Keratinocyte (primary cell): ENCODE measurements at regions not wholly inside any gene's neighbourhood (a gene's known extent, or its start where the extent isn't known, plus 50 kb on each side); places are given as distances from the start of the nearest gene placed in this dataset.

ENCODE experiments used
- DNase-seq: peaks from one replicate; pipeline ENCODE4 v3.0.0-alpha.2; 2011; ENCODE audit warnings: low read depth, missing footprints, low spot score
- FAIRE-seq: peaks from 2 replicates; lab custom pipeline; 2011; peaks lifted over from hg19 to GRCh38; lab: Jason Lieb, UNC
- H2AFZ ChIP-seq: 2 replicates; pipeline ENCODE4 v1.6.0; 2012; ENCODE audit warnings: low read length, control low read depth, inconsistent platforms; ENCODE audit not compliant: control insufficient read depth
- H3K27ac ChIP-seq: 2 replicates; pipeline ENCODE4 v1.5.1; 2011; ENCODE audit warnings: low read length; ENCODE audit not compliant: control insufficient read depth, insufficient read depth
- H3K27me3 ChIP-seq: 3 replicates; pipeline ENCODE4 v1.6.0; 2011; ENCODE audit warnings: low read length; ENCODE audit not compliant: control insufficient read depth, insufficient read depth; ENCODE audit errors: extremely low read depth
- H3K36me3 ChIP-seq, 2 experiments: 2 replicates in 1 of 2; 3 replicates in 1 of 2; pipeline ENCODE4 v1.5.1; 2011; ENCODE audit warnings: low read length in 2 of 2, mild to moderate bottlenecking in 1 of 2; ENCODE audit not compliant: control insufficient read depth in 2 of 2, insufficient read depth in 2 of 2; ENCODE audit errors: extremely low read depth in 1 of 2
- H3K4me1 ChIP-seq: 3 replicates; pipeline ENCODE4 v1.5.1; 2011; ENCODE audit warnings: low read length; ENCODE audit not compliant: control insufficient read depth, insufficient read depth; ENCODE audit errors: extremely low read depth
- H3K4me2 ChIP-seq: 3 replicates; pipeline ENCODE4 v1.6.0; 2011; ENCODE audit warnings: low read depth, low read length; ENCODE audit not compliant: control insufficient read depth, insufficient read depth; ENCODE audit errors: extremely low read depth
- H3K4me3 ChIP-seq, 3 experiments: fragments of 200-600 bp in 1 of 3; sonication (generic) in 1 of 3; 2 replicates in 2 of 3; 3 replicates in 1 of 3; pipeline ENCODE4 v1.5.1; 2011 to 2016; ENCODE audit warnings: low read length in 3 of 3, mild to moderate bottlenecking in 3 of 3, control low read depth in 2 of 3, inconsistent platforms in 1 of 3, low read depth in 1 of 3, mixed read lengths in 1 of 3, mixed run types in 1 of 3, moderate library complexity in 1 of 3; ENCODE audit not compliant: control insufficient read depth in 2 of 3, insufficient read depth in 2 of 3; ENCODE audit errors: extremely low read depth in 1 of 3
- H3K79me2 ChIP-seq: 2 replicates; pipeline ENCODE4 v1.6.0; 2012; ENCODE audit warnings: low read length; ENCODE audit not compliant: control insufficient read depth, insufficient read depth
- H3K9ac ChIP-seq: 3 replicates; pipeline ENCODE4 v1.6.0; 2011; ENCODE audit warnings: low read length; ENCODE audit not compliant: control insufficient read depth, insufficient read depth; ENCODE audit errors: extremely low read depth
- H3K9me1 ChIP-seq: 3 replicates; pipeline ENCODE4 v1.6.0; 2011; ENCODE audit warnings: low read length; ENCODE audit not compliant: control insufficient read depth, insufficient read depth; ENCODE audit errors: extremely low read depth
- H3K9me3 ChIP-seq: 2 replicates; pipeline ENCODE4 v1.5.1; 2012; ENCODE audit warnings: low read depth, low read length; ENCODE audit not compliant: control insufficient read depth
- H4K20me1 ChIP-seq: 3 replicates; pipeline ENCODE4 v1.6.0; 2011; ENCODE audit warnings: low read length; ENCODE audit not compliant: control insufficient read depth, insufficient read depth; ENCODE audit errors: extremely low read depth
- EZH2 ChIP-seq: IDR thresholded peaks from one replicate; pipeline ENCODE4 v1.6.1; 2012; ENCODE audit warnings: inconsistent platforms, mild to moderate bottlenecking, low read length, moderate library complexity
- dilution Hi-C: fragments of 300-500 bp; cut with MboI; formaldehyde crosslinking; loops from one replicate; pipeline ENCODE4 v1.7.0; 2020; ENCODE audit warnings: low sequenced_read_pairs; ENCODE audit not compliant: extremely low pct_ligation_motif_present
- TF ChIP-seq, protein P1 (sequence below), 3 experiments: IDR thresholded peaks in 1 of 3; conservative IDR thresholded peaks in 1 of 3; optimal IDR thresholded peaks in 1 of 3; 2 replicates in 2 of 3; 3 replicates in 1 of 3; pipeline versions ENCODE3 to v1.5.1; 2011; ENCODE audit warnings: low read length in 3 of 3, mild to moderate bottlenecking in 3 of 3, moderate library complexity in 2 of 3, control low read depth in 1 of 3, inconsistent platforms in 1 of 3; ENCODE audit not compliant: insufficient read depth in 2 of 3; ENCODE audit errors: extremely low read depth in 1 of 3

DNA sequence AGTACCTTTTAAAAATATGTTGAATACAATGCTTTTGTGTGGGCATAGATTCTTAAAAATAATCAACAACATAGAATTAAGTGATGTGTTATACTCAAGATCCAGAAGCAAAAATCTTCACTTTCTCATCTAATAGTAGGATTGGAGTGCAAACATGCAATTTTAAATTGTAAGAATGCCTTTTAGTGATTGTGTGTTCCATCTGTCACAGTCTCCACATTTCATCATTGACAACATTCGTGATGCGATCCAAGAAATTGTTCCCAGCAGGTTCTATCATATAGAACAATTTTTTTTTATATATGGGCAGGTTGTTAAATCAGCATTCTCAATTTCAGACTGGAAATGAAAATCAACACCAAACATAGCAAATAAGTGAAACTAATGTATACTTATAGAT lies 1671.8 kb upstream of the SLC39A10 start:
- H3K27me3 ChIP-seq = no peaks in the 10 kb centered on the region
- H3K9me3 ChIP-seq = no peaks in the 10 kb centered on the region
- DNase-seq (no peak), FAIRE-seq (no peak)
- no peaks in the 10 kb centered on the region for H3K4me1 ChIP-seq
- no peak overlapping the region for H3K27ac ChIP-seq
- H3K9ac ChIP-seq = no peak overlapping the region
- no peak overlapping the region for H3K4me2 ChIP-seq
- H2AFZ ChIP-seq = no peak overlapping the region
- dilution Hi-C loops = no loop called here
- no peaks in the 10 kb centered on the region for H3K9me1 ChIP-seq
- TF ChIP-seq, protein P1, sequence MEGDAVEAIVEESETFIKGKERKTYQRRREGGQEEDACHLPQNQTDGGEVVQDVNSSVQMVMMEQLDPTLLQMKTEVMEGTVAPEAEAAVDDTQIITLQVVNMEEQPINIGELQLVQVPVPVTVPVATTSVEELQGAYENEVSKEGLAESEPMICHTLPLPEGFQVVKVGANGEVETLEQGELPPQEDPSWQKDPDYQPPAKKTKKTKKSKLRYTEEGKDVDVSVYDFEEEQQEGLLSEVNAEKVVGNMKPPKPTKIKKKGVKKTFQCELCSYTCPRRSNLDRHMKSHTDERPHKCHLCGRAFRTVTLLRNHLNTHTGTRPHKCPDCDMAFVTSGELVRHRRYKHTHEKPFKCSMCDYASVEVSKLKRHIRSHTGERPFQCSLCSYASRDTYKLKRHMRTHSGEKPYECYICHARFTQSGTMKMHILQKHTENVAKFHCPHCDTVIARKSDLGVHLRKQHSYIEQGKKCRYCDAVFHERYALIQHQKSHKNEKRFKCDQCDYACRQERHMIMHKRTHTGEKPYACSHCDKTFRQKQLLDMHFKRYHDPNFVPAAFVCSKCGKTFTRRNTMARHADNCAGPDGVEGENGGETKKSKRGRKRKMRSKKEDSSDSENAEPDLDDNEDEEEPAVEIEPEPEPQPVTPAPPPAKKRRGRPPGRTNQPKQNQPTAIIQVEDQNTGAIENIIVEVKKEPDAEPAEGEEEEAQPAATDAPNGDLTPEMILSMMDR (optimal IDR thresholded peaks at IDR 0.05 in 1 of 3, IDR thresholded peaks at IDR 0.05 in 1 of 3, conservative IDR thresholded peaks at IDR 0.05 in 1 of 3; ENCODE audit: extremely low read depth in 1 of 3, insufficient read depth in 2 of 3, low read length in 3 of 3) = no peak
- TF ChIP-seq EZH2 = no peak
- no peaks in the 10 kb centered on the region for H4K20me1 ChIP-seq
- H3K4me3 ChIP-seq = no peak overlapping the region
- H3K36me3 ChIP-seq = no peaks in the 10 kb centered on the region
- H3K79me2 ChIP-seq = no peaks in the 10 kb centered on the region

DNA sequence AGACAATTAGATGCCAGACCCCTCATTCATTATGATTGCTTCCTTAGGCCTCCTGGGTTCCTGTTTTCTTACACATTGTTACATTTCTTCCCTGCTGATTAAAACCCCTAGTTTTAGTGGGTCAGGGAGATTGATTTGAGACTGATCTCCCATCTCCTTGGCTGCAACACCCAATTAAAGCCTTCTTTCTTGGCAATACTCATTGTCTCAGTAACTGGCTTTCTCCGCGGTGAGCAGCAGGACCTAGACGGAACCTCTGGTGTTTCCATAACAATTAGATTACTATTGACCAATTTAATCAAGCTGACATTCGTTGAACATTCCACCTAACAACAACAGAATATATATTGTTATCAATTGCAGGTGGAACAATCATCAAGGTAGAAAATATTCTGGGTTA lies 1676.4 kb upstream of the SLC39A10 start:
- dilution Hi-C loops = no loop called here
- no peak overlapping the region for H3K27ac ChIP-seq
- H3K4me2 ChIP-seq = no peak overlapping the region
- H3K9me1 ChIP-seq = no peaks in the 10 kb centered on the region
- FAIRE-seq (no peak), DNase-seq (no peak)
- H2AFZ ChIP-seq = no peak overlapping the region
- no peaks in the 10 kb centered on the region for H3K4me1 ChIP-seq
- no peaks in the 10 kb centered on the region for H4K20me1 ChIP-seq
- H3K79me2 ChIP-seq = no peaks in the 10 kb centered on the region
- H3K4me3 ChIP-seq = no peak overlapping the region
- no peaks in the 10 kb centered on the region for H3K27me3 ChIP-seq
- H3K9ac ChIP-seq = no peak overlapping the region
- no peaks in the 10 kb centered on the region for H3K9me3 ChIP-seq
- no peak for TF ChIP-seq EZH2
- TF ChIP-seq, protein P1 (optimal IDR thresholded peaks at IDR 0.05 in 1 of 3, IDR thresholded peaks at IDR 0.05 in 1 of 3, conservative IDR thresholded peaks at IDR 0.05 in 1 of 3; ENCODE audit: extremely low read depth in 1 of 3, insufficient read depth in 2 of 3, low read length in 3 of 3) = no peak
- H3K36me3 ChIP-seq = no peaks in the 10 kb centered on the region
